Right atrium auricular region (tissue), 2 donors: ENCODE measurements at regions not wholly inside any gene's neighbourhood (a gene's known extent, or its start where the extent isn't known, plus 50 kb on each side); places are given as distances from the start of the nearest gene placed in this dataset.

Source experiments
- DNase-seq: peaks from one replicate; pipeline ENCODE4 v3.0.0-alpha.2; 2019; ENCODE audit warnings: low spot score
- H3K27ac ChIP-seq, 2 donors: fragments of 200-600 bp; sonication (generic); 1 replicate in 1 of 2; 2 replicates in 1 of 2; pipeline ENCODE4 v1.5.1; 2016 to 2019
- H3K27me3 ChIP-seq, 2 donors: fragments of 200-600 bp; sonication (generic); one replicate each; pipeline versions ENCODE4 v1.5.1 to v1.6.0; 2017 to 2019
- H3K36me3 ChIP-seq: fragments of 200-600 bp; sonication (generic); one replicate; pipeline ENCODE4 v1.5.1; 2016
- H3K4me1 ChIP-seq, 2 donors: fragments of 200-600 bp; sonication (generic); one replicate each; pipeline versions ENCODE4 v1.5.1 to v1.6.0; 2017 to 2019
- H3K4me3 ChIP-seq, 2 donors: fragments of 200-600 bp; sonication (generic); 1 replicate in 1 of 2; 2 replicates in 1 of 2; pipeline ENCODE4 v1.5.1; 2017 to 2019; ENCODE audit warnings: mild to moderate bottlenecking in 1 of 2, moderate library complexity in 1 of 2
- H3K9me3 ChIP-seq, 2 donors: fragments of 200-600 bp; sonication (generic); one replicate each; pipeline ENCODE4 v1.5.1; 2019
- CTCF ChIP-seq, 2 donors: fragments of 200-600 bp; sonication (generic); IDR thresholded peaks; one replicate each; pipeline ENCODE4 v1.5.1; 2019; ENCODE audit warnings: antibody characterized with exemption in 2 of 2

- H3K9me3 ChIP-seq = no peaks in the 10 kb centered on the region
- H3K4me3 ChIP-seq = no peak overlapping the region
- no peak for DNase-seq
- no peaks in the 10 kb centered on the region for H3K36me3 ChIP-seq
- no peaks in the 10 kb centered on the region for H3K27me3 ChIP-seq
- H3K4me1 ChIP-seq = no peaks in the 10 kb centered on the region
- TF ChIP-seq CTCF (IDR thresholded peaks at IDR 0.05) = no peak
- no peak overlapping the region for H3K27ac ChIP-seq
Observed at GRCh38 chr18:26717123-26717719, 148.3 kb downstream of the AQP4 start.

GRCh38 chr18:26714739-26715138, 150.8 kb downstream of the AQP4 start:
- H3K9me3 ChIP-seq = no peaks in the 10 kb centered on the region
- no peak for DNase-seq
- no peaks in the 10 kb centered on the region for H3K4me1 ChIP-seq
- no peaks in the 10 kb centered on the region for H3K36me3 ChIP-seq
- TF ChIP-seq CTCF (IDR thresholded peaks at IDR 0.05) = no peak
- H3K27me3 ChIP-seq = no peaks in the 10 kb centered on the region
- H3K27ac ChIP-seq = no peak overlapping the region
- no peak overlapping the region for H3K4me3 ChIP-seq

- no peaks in the 10 kb centered on the region for H3K4me1 ChIP-seq
- H3K27me3 ChIP-seq = no peaks in the 10 kb centered on the region
- no peak overlapping the region for H3K27ac ChIP-seq
- H3K4me3 ChIP-seq = no peak overlapping the region
- no peaks in the 10 kb centered on the region for H3K9me3 ChIP-seq
- no peaks in the 10 kb centered on the region for H3K36me3 ChIP-seq
- no peak for DNase-seq
- TF ChIP-seq CTCF (IDR thresholded peaks at IDR 0.05) = no peak
Observed at GRCh38 chr18:26711756-26712155, 153.8 kb downstream of the AQP4 start.

GRCh38 chr18:26710470-26711096, 154.9 kb downstream of the AQP4 start:
- Histone ChIP-seq H3K4me1 (no peaks in the 10 kb centered on the region), H3K4me3 (no peak overlapping the region), H3K36me3 (no peaks in the 10 kb centered on the region), H3K27me3 (no peaks in the 10 kb centered on the region), H3K9me3 (no peaks in the 10 kb centered on the region), H3K27ac (no peak overlapping the region)
- no peak for TF ChIP-seq CTCF (IDR thresholded peaks at IDR 0.05)
- no peak for DNase-seq

- no peak for TF ChIP-seq CTCF (IDR thresholded peaks at IDR 0.05)
- H3K36me3 ChIP-seq = no peaks in the 10 kb centered on the region
- no peaks in the 10 kb centered on the region for H3K27me3 ChIP-seq
Observed at GRCh38 chr18:26709897-26710296, 155.6 kb downstream of the AQP4 start.

More at GRCh38 chr18:26709897-26710296, 155.6 kb downstream of the AQP4 start:
- Histone ChIP-seq H3K27ac (no peak overlapping the region), H3K9me3 (no peaks in the 10 kb centered on the region), H3K4me1 (no peaks in the 10 kb centered on the region), H3K4me3 (no peak overlapping the region)
- DNase-seq = no peak
